ENCODE measurements at regions not wholly inside any gene's neighbourhood (a gene's known extent, or its start where the extent isn't known, plus 50 kb on each side); places are given as distances from the start of the nearest gene placed in this dataset.
A peak's percentile ranks its signal among the peaks of the same experiment; 100 is the strongest.
"Not testable (repeated sequence)": the region's sequence is repeated elsewhere in the genome, so short reads cannot be mapped to it uniquely, and the experiment has no call there.

GRCh38 chr6:106832766-106833510 is 141.6 kb downstream of the CD24 start:
- no peaks in the 10 kb centered on the region for H3K27me3 Mint-ChIP-seq
- no peak for ATAC-seq
- no peak overlapping the region for H3K4me3 Mint-ChIP-seq
- no peak overlapping the region for H3K27ac Mint-ChIP-seq
- H3K4me1 Mint-ChIP-seq: peaks cover 11% of the 10 kb centered on the region
- peaks cover 6% of the 10 kb centered on the region for H3K36me3 Mint-ChIP-seq
- H3K9me3 Mint-ChIP-seq: peaks cover 2% of the 10 kb centered on the region

GRCh38 chr6:106830930-106831329 is 143.6 kb downstream of the CD24 start:
- ATAC-seq: no peak
- Mint-ChIP-seq H3K4me1 (peaks cover 7% of the 10 kb centered on the region), H3K36me3 (no peaks in the 10 kb centered on the region), H3K27ac (no peak overlapping the region), H3K9me3 (peaks cover 6% of the 10 kb centered on the region), H3K27me3 (no peaks in the 10 kb centered on the region), H3K4me3 (no peak overlapping the region)

- ATAC-seq: no peak
- Mint-ChIP-seq H3K27ac (no peak overlapping the region), H3K27me3 (no peaks in the 10 kb centered on the region), H3K9me3 (peaks cover 6% of the 10 kb centered on the region), H3K4me1 (peaks cover 7% of the 10 kb centered on the region), H3K4me3 (no peak overlapping the region), H3K36me3 (no peaks in the 10 kb centered on the region)
These were observed 145.1 kb downstream of the CD24 start for GRCh38 chr6:106829451-106829850.

GRCh38 chr6:106827081-106827480 is 147.4 kb downstream of the CD24 start:
- H3K4me3 Mint-ChIP-seq: no peak overlapping the region
- H3K27ac Mint-ChIP-seq: no peak overlapping the region
- peaks cover 6% of the 10 kb centered on the region for H3K9me3 Mint-ChIP-seq
- no peak for ATAC-seq
- H3K4me1 Mint-ChIP-seq: peaks cover 7% of the 10 kb centered on the region
- no peaks in the 10 kb centered on the region for H3K36me3 Mint-ChIP-seq
- H3K27me3 Mint-ChIP-seq: no peaks in the 10 kb centered on the region

GRCh38 chr6:106825156-106825555 is 149.4 kb downstream of the CD24 start:
- Mint-ChIP-seq H3K9me3 (peaks cover 6% of the 10 kb centered on the region), H3K36me3 (no peaks in the 10 kb centered on the region), H3K4me1 (peaks cover 7% of the 10 kb centered on the region), H3K27ac (no peak overlapping the region), H3K27me3 (no peaks in the 10 kb centered on the region), H3K4me3 (no peak overlapping the region)
- ATAC-seq: no peak

GRCh38 chr6:106823732-106824351 is 150.7 kb downstream of the CD24 start:
- peaks cover 7% of the 10 kb centered on the region for H3K4me1 Mint-ChIP-seq
- H3K36me3 Mint-ChIP-seq: no peaks in the 10 kb centered on the region
- ATAC-seq: no peak
- H3K9me3 Mint-ChIP-seq: peaks cover 6% of the 10 kb centered on the region
- no peak overlapping the region for H3K4me3 Mint-ChIP-seq
- H3K27me3 Mint-ChIP-seq: no peaks in the 10 kb centered on the region
- no peak overlapping the region for H3K27ac Mint-ChIP-seq

- no peaks in the 10 kb centered on the region for H3K27me3 Mint-ChIP-seq
- no peak overlapping the region for H3K4me3 Mint-ChIP-seq
- peaks cover 7% of the 10 kb centered on the region for H3K4me1 Mint-ChIP-seq
- H3K36me3 Mint-ChIP-seq: no peaks in the 10 kb centered on the region
- ATAC-seq: no peak
- peaks cover 5% of the 10 kb centered on the region for H3K9me3 Mint-ChIP-seq
- H3K27ac Mint-ChIP-seq: no peak overlapping the region
These were observed 151.5 kb downstream of the CD24 start for GRCh38 chr6:106823058-106823457.

- Mint-ChIP-seq H3K9me3 (no peaks in the 10 kb centered on the region), H3K27ac (no peak overlapping the region), H3K4me1 (no peaks in the 10 kb centered on the region), H3K27me3 (no peaks in the 10 kb centered on the region), H3K36me3 (no peaks in the 10 kb centered on the region), H3K4me3 (no peak overlapping the region)
- no peak for ATAC-seq
These were observed 154.1 kb downstream of the CD24 start for GRCh38 chr6:106820412-106820852.

GRCh38 chr6:106811088-106811686 is 163.3 kb downstream of the CD24 start:
- peaks cover 33% of the 10 kb centered on the region for H3K36me3 Mint-ChIP-seq
- H3K4me1 Mint-ChIP-seq: no peaks in the 10 kb centered on the region
- H3K9me3 Mint-ChIP-seq: peaks cover 37% of the 10 kb centered on the region
- ATAC-seq: no peak
- H3K4me3 Mint-ChIP-seq: no peak overlapping the region
- no peak overlapping the region for H3K27ac Mint-ChIP-seq
- no peaks in the 10 kb centered on the region for H3K27me3 Mint-ChIP-seq

- H3K4me1 Mint-ChIP-seq: peaks cover 6% of the 10 kb centered on the region
- H3K36me3 Mint-ChIP-seq: peaks cover 33% of the 10 kb centered on the region
- H3K27me3 Mint-ChIP-seq: no peaks in the 10 kb centered on the region
- no peak overlapping the region for H3K27ac Mint-ChIP-seq
- no peak overlapping the region for H3K4me3 Mint-ChIP-seq
- ATAC-seq: no peak
- H3K9me3 Mint-ChIP-seq: peaks cover 37% of the 10 kb centered on the region
These were observed 165.8 kb downstream of the CD24 start for GRCh38 chr6:106808758-106809157.

- Mint-ChIP-seq H3K27me3 (no peaks in the 10 kb centered on the region), H3K4me1 (peaks cover 6% of the 10 kb centered on the region), H3K9me3 (peaks cover 37% of the 10 kb centered on the region), H3K36me3 (peaks cover 33% of the 10 kb centered on the region), H3K4me3 (no peak overlapping the region), H3K27ac (no peak overlapping the region)
- no peak for ATAC-seq
These were observed 166.4 kb downstream of the CD24 start for GRCh38 chr6:106807947-106808611.

- H3K27ac Mint-ChIP-seq, ATAC-seq: not testable (repeated sequence)
These were observed 168.3 kb downstream of the CD24 start for GRCh38 chr6:106806253-106806652.

GRCh38 chr6:106805771-106806170 is 168.8 kb downstream of the CD24 start:
- H3K4me3 Mint-ChIP-seq: no peak overlapping the region

More at GRCh38 chr6:106806253-106806652, 168.3 kb downstream of the CD24 start:
- H3K27me3 Mint-ChIP-seq, H3K4me3 Mint-ChIP-seq, H3K4me1 Mint-ChIP-seq: not testable (repeated sequence)
- peaks cover 21% of the 10 kb centered on the region for H3K9me3 Mint-ChIP-seq
- H3K36me3 Mint-ChIP-seq: peaks cover 20% of the 10 kb centered on the region

GRCh38 chr6:106804346-106805335 is 169.9 kb downstream of the CD24 start:
- peak overlapping the region; percentile 37 for H3K27ac Mint-ChIP-seq
- peaks cover 12% of the 10 kb centered on the region for H3K9me3 Mint-ChIP-seq
- ATAC-seq: no peak
- peaks cover 16% of the 10 kb centered on the region for H3K36me3 Mint-ChIP-seq
- H3K4me1 Mint-ChIP-seq: peaks cover 6% of the 10 kb centered on the region
- no peak overlapping the region for H3K4me3 Mint-ChIP-seq
- H3K27me3 Mint-ChIP-seq: no peaks in the 10 kb centered on the region

More at GRCh38 chr6:106805771-106806170, 168.8 kb downstream of the CD24 start:
- peaks cover 6% of the 10 kb centered on the region for H3K4me1 Mint-ChIP-seq
- no peak for ATAC-seq
- peaks cover 19% of the 10 kb centered on the region for H3K9me3 Mint-ChIP-seq
- no peak overlapping the region for H3K27ac Mint-ChIP-seq
- H3K27me3 Mint-ChIP-seq: no peaks in the 10 kb centered on the region
- H3K36me3 Mint-ChIP-seq: peaks cover 16% of the 10 kb centered on the region

Measured in stimulated activated memory B cell treated with anti-CD40 and anti-IgM and Interleukin-4, amounts not matched to agents 10 μg/mL and 1 μg/mL and 100 μg/mL, for 72 hours (primary cell).